A673 (cell line): ENCODE measurements at regions not wholly inside any gene's neighbourhood (a gene's known extent, or its start where the extent isn't known, plus 50 kb on each side); places are given as distances from the start of the nearest gene placed in this dataset.

Experiments used
- BruUV-seq: library from RNA; stranded (reverse); fragments of 400-500 nt; replicated peaks from 2 replicates; lab custom pipeline; 2021; lab: Mats Ljungman, UMichigan
- CTCF ChIA-PET: fragments of 300-600 bp; sonication (Branson Sonifier 250); formaldehyde crosslinking; loops from one replicate; lab custom pipeline; 2022; ENCODE audit warnings: antibody characterized with exemption; lab: Charles Lee
- POLR2A ChIA-PET: fragments of 300-600 bp; sonication (Branson Sonifier 250); formaldehyde crosslinking; loops from one replicate; lab custom pipeline; 2022; ENCODE audit warnings: antibody characterized with exemption; ENCODE audit not compliant: low non-redundant PET; lab: Charles Lee
- DNase-seq: peaks from one replicate; pipeline ENCODE4 v3.0.0-alpha.2; 2015; ENCODE audit warnings: low spot score
- H3K27ac ChIP-seq: fragments of 200-600 bp; sonication (generic); 2 replicates; pipeline ENCODE4 v1.5.1; 2016; ENCODE audit warnings: mixed run types, low read depth, mild to moderate bottlenecking, mixed read lengths, antibody characterized with exemption, low read length; ENCODE audit not compliant: poor library complexity, severe bottlenecking
- H3K27me3 ChIP-seq: fragments of 200-600 bp; sonication (generic); replicated peaks from 2 replicates; pipeline ENCODE4 v1.6.1; 2017; ENCODE audit warnings: mixed run types, low read depth, mild to moderate bottlenecking, mixed read lengths, antibody characterized with exemption, low read length; ENCODE audit not compliant: insufficient read depth, poor library complexity
- H3K36me3 ChIP-seq: fragments of 200-600 bp; sonication (generic); 2 replicates; pipeline ENCODE4 v1.6.1; 2016; ENCODE audit warnings: mixed run types, mild to moderate bottlenecking, mixed read lengths, antibody characterized with exemption, low read length; ENCODE audit not compliant: insufficient read depth, poor library complexity, severe bottlenecking
- H3K4me1 ChIP-seq: fragments of 200-600 bp; sonication (generic); 2 replicates; pipeline ENCODE4 v1.6.1; 2017; ENCODE audit warnings: mixed run types, mild to moderate bottlenecking, mixed read lengths, antibody characterized with exemption, low read length; ENCODE audit not compliant: insufficient read depth, poor library complexity, severe bottlenecking
- H3K4me3 ChIP-seq: fragments of 200-600 bp; sonication (generic); 2 replicates; pipeline ENCODE4 v1.5.1; 2016; ENCODE audit warnings: low read depth, mixed run types, mild to moderate bottlenecking, mixed read lengths, low read length; ENCODE audit not compliant: poor library complexity, severe bottlenecking
- H3K9me3 ChIP-seq: fragments of 200-600 bp; sonication (generic); 2 replicates; pipeline ENCODE4 v1.6.1; 2016; ENCODE audit warnings: mixed run types, low read depth, mild to moderate bottlenecking, mixed read lengths, antibody characterized with exemption, low read length; ENCODE audit not compliant: poor library complexity, severe bottlenecking
- EZH2 ChIP-seq: fragments of 200-600 bp; sonication (generic); IDR thresholded peaks from 2 replicates; pipeline ENCODE4 v1.6.1; 2017; ENCODE audit warnings: borderline replicate concordance, low read depth, mild to moderate bottlenecking, mixed read lengths, antibody characterized with exemption, low read length; ENCODE audit not compliant: poor library complexity, severe bottlenecking
- intact Hi-C: fragments of 100-400 bp; cut with micrococcal nuclease; formaldehyde crosslinking; loops from one replicate; pipeline ENCODE4 v1.10.0; 2022; ENCODE audit not compliant: unreplicated experiment
- TF ChIP-seq, protein P1 (sequence below): fragments of 300-800, 200-600 bp; sonication (generic); conservative IDR thresholded peaks from 2 replicates; pipeline ENCODE4 v1.5.1; 2017; ENCODE audit warnings: low read depth, mild to moderate bottlenecking, antibody characterized with exemption, low read length, moderate library complexity, mixed read lengths

GRCh38 chr3:89966877-89967665 is 859.6 kb downstream of the EPHA3 start:
- CTCF ChIA-PET: interaction anchor here (0.5 kb wide), 1 partner anchor 1308 kb away, joined by 4 read pairs; no protein-coding TSS in a partner anchor
- H3K36me3 ChIP-seq: no peaks in the 10 kb centered on the region

DNA sequence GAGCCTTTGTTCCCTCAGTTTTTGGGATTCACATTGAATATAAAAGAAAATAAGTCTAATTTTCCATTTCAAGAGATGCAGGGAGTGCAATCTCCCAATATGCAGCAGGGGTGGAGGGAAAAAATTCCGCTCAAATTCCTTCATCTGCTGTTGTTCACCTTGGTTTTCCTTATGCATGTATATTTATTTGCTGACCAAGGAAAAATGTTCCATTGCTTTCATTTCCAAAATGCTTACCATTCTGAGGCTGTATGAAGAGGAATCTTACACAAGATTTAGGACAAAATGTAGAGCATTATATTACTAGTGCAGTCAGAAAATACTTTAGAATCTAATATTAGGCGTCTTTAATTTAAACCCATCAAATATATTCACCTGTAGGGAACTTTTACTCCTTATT is 863.9 kb downstream of the EPHA3 start:
- DNase-seq: no peak
- no TSS peak for BruUV-seq
- ChIA-PET POLR2A (no interaction called here), CTCF (no interaction called here)
- intact Hi-C loops: no loop called here
- Histone ChIP-seq H3K36me3 (no peaks in the 10 kb centered on the region), H3K27ac (no peak overlapping the region), H3K27me3 (no peaks in the 10 kb centered on the region), H3K9me3 (no peaks in the 10 kb centered on the region), H3K4me1 (no peaks in the 10 kb centered on the region), H3K4me3 (no peak overlapping the region)
- TF ChIP-seq EZH2: no peak
- TF ChIP-seq, protein P1, sequence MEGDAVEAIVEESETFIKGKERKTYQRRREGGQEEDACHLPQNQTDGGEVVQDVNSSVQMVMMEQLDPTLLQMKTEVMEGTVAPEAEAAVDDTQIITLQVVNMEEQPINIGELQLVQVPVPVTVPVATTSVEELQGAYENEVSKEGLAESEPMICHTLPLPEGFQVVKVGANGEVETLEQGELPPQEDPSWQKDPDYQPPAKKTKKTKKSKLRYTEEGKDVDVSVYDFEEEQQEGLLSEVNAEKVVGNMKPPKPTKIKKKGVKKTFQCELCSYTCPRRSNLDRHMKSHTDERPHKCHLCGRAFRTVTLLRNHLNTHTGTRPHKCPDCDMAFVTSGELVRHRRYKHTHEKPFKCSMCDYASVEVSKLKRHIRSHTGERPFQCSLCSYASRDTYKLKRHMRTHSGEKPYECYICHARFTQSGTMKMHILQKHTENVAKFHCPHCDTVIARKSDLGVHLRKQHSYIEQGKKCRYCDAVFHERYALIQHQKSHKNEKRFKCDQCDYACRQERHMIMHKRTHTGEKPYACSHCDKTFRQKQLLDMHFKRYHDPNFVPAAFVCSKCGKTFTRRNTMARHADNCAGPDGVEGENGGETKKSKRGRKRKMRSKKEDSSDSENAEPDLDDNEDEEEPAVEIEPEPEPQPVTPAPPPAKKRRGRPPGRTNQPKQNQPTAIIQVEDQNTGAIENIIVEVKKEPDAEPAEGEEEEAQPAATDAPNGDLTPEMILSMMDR: no peak

More at GRCh38 chr3:89966877-89967665, 859.6 kb downstream of the EPHA3 start:
- no peak for DNase-seq
- POLR2A ChIA-PET: no interaction called here
- H3K27me3 ChIP-seq: no peaks in the 10 kb centered on the region
- BruUV-seq: no TSS peak
- H3K9me3 ChIP-seq: no peaks in the 10 kb centered on the region
- no peak overlapping the region for H3K4me3 ChIP-seq
- TF ChIP-seq, protein P1: no peak
- no peak for TF ChIP-seq EZH2
- no peak overlapping the region for H3K27ac ChIP-seq
- intact Hi-C loops: no loop called here
- no peaks in the 10 kb centered on the region for H3K4me1 ChIP-seq

DNA sequence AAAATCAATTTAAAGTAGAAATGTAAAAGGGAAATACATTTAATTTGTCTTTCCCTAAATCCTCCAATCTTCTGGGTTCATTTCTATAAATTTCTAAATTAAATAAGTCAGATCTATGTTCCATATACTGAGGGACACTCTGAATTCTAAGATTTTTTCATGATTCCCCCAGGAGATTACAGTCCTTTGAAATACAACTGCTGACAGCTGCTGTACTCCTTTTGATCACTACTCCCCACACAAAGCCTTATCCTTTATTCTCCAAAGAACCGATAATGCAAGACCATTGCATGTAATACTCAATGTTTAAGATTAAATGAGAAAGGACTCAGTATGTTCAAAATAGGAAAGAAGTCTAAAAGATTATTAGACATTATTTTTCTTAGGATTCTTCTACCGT is 865.7 kb downstream of the EPHA3 start:
- intact Hi-C loops: no loop called here
- Histone ChIP-seq H3K9me3 (no peaks in the 10 kb centered on the region), H3K27me3 (no peaks in the 10 kb centered on the region), H3K4me1 (no peaks in the 10 kb centered on the region), H3K27ac (no peak overlapping the region), H3K36me3 (no peaks in the 10 kb centered on the region), H3K4me3 (no peak overlapping the region)
- BruUV-seq: no TSS peak
- ChIA-PET CTCF (no interaction called here), POLR2A (no interaction called here)
- no peak for DNase-seq
- TF ChIP-seq, protein P1: no peak
- no peak for TF ChIP-seq EZH2
